Parathyroid adenoma (tissue), 2 donors: ENCODE measurements at regions not wholly inside any gene's neighbourhood (a gene's known extent, or its start where the extent isn't known, plus 50 kb on each side); places are given as distances from the start of the nearest gene placed in this dataset.
A peak's percentile ranks its signal among the peaks of the same experiment; 100 is the strongest.

ENCODE experiments used
- H2AFZ ChIP-seq: fragments of 300-600 bp; sonication (generic); one replicate; pipeline ENCODE4 v1.7.0; 2017; ENCODE audit warnings: antibody characterized with exemption, mild to moderate bottlenecking
- H3K27ac ChIP-seq: fragments of 300-600 bp; sonication (generic); one replicate; pipeline ENCODE4 v1.7.0; 2017
- H3K27me3 ChIP-seq: fragments of 300-600 bp; sonication (generic); one replicate; pipeline ENCODE4 v1.7.0; 2017; ENCODE audit warnings: low read length; ENCODE audit not compliant: control insufficient read depth, insufficient read depth
- H3K36me3 ChIP-seq: fragments of 300-600 bp; sonication (generic); one replicate; pipeline ENCODE4 v1.7.0; 2017; ENCODE audit warnings: low read length; ENCODE audit not compliant: control insufficient read depth, insufficient read depth
- H3K4me1 ChIP-seq: fragments of 300-600 bp; sonication (generic); one replicate; pipeline ENCODE4 v1.7.0; 2017; ENCODE audit warnings: control low read depth
- H3K4me2 ChIP-seq: fragments of 300-600 bp; sonication (generic); one replicate; pipeline ENCODE4 v1.7.0; 2017; ENCODE audit warnings: low read length
- H3K4me3 ChIP-seq: fragments of 300-600 bp; sonication (generic); one replicate; pipeline ENCODE4 v1.7.0; 2017; ENCODE audit warnings: low read depth, low read length
- H3K79me2 ChIP-seq: fragments of 300-600 bp; sonication (generic); one replicate; pipeline ENCODE4 v1.7.0; 2017; ENCODE audit warnings: control low read depth
- H3K9ac ChIP-seq: fragments of 300-600 bp; sonication (generic); one replicate; pipeline ENCODE4 v1.7.0; 2017; ENCODE audit warnings: mild to moderate bottlenecking
- H3K9me3 ChIP-seq: fragments of 300-600 bp; sonication (generic); one replicate; pipeline ENCODE4 v1.7.0; 2017; ENCODE audit warnings: low read length; ENCODE audit not compliant: control insufficient read depth
- CTCF ChIP-seq: fragments of 300-600 bp; sonication (generic); IDR thresholded peaks from one replicate; pipeline ENCODE4 v1.7.0; 2017; ENCODE audit warnings: antibody characterized with exemption, mild to moderate bottlenecking
- donor health status: primary hyperparathyroidism.

- H3K79me2 ChIP-seq, result no peaks in the 10 kb centered on the region
- H3K36me3 ChIP-seq, result no peaks in the 10 kb centered on the region
- H3K9ac ChIP-seq, result no peak overlapping the region
- H3K4me3 ChIP-seq, result no peak overlapping the region
- H3K4me2 ChIP-seq, result no peak overlapping the region
- no peak overlapping the region for H2AFZ ChIP-seq
- no peaks in the 10 kb centered on the region for H3K27me3 ChIP-seq
- no peaks in the 10 kb centered on the region for H3K9me3 ChIP-seq
- peaks cover 26% of the 10 kb centered on the region for H3K4me1 ChIP-seq
- TF ChIP-seq CTCF, result no peak
- peak overlapping the region; percentile 59 for H3K27ac ChIP-seq
Observed at GRCh38 chr5:125186911-125187375, 440.5 kb upstream of the ZNF608 start.

- Histone ChIP-seq H3K4me1 (peaks cover 26% of the 10 kb centered on the region), H3K79me2 (no peaks in the 10 kb centered on the region), H3K4me2 (no peak overlapping the region), H3K36me3 (no peaks in the 10 kb centered on the region), H2AFZ (no peak overlapping the region), H3K9ac (no peak overlapping the region), H3K4me3 (no peak overlapping the region), H3K27me3 (no peaks in the 10 kb centered on the region), H3K9me3 (no peaks in the 10 kb centered on the region), H3K27ac (no peak overlapping the region)
- TF ChIP-seq CTCF, result no peak
Observed at GRCh38 chr5:125189531-125189941, 443.1 kb upstream of the ZNF608 start.

GRCh38 chr5:125190232-125191087 lies 444.0 kb upstream of the ZNF608 start:
- Histone ChIP-seq H3K27ac (no peak overlapping the region), H3K36me3 (no peaks in the 10 kb centered on the region), H2AFZ (peak overlapping the region; percentile 56), H3K4me2 (no peak overlapping the region), H3K4me3 (no peak overlapping the region), H3K4me1 (peaks cover 26% of the 10 kb centered on the region), H3K9ac (no peak overlapping the region), H3K9me3 (no peaks in the 10 kb centered on the region), H3K27me3 (no peaks in the 10 kb centered on the region), H3K79me2 (no peaks in the 10 kb centered on the region)
- no peak for TF ChIP-seq CTCF

GRCh38 chr5:125194883-125195282 lies 448.4 kb upstream of the ZNF608 start:
- Histone ChIP-seq H3K9me3 (no peaks in the 10 kb centered on the region), H3K27me3 (no peaks in the 10 kb centered on the region)

More at GRCh38 chr5:125194883-125195282, 448.4 kb upstream of the ZNF608 start:
- Histone ChIP-seq H3K4me2 (no peak overlapping the region), H2AFZ (no peak overlapping the region), H3K36me3 (no peaks in the 10 kb centered on the region), H3K27ac (no peak overlapping the region), H3K9ac (no peak overlapping the region), H3K79me2 (no peaks in the 10 kb centered on the region), H3K4me3 (no peak overlapping the region), H3K4me1 (peaks cover 17% of the 10 kb centered on the region)
- TF ChIP-seq CTCF, result no peak
